Right ventricle myocardium inferior (tissue), 1 donor: ENCODE measurements at regions not wholly inside any gene's neighbourhood (a gene's known extent, or its start where the extent isn't known, plus 50 kb on each side); places are given as distances from the start of the nearest gene placed in this dataset.
"Not testable (repeated sequence)": the region's sequence is repeated elsewhere in the genome, so short reads cannot be mapped to it uniquely, and the experiment has no call there.

Experiments used
- ATAC-seq: fragments of 200-7000 bp; cut with Tn5 transposase; one replicate; pipeline ENCODE4 v1.9.1; 2020; ENCODE audit warnings: mild to moderate bottlenecking, moderate library complexity
- DNase-seq: peaks from one replicate; pipeline ENCODE4 v3.0.0; 2021; ENCODE audit errors: missing footprints
- intact Hi-C: fragments of 100-400 bp; cut with DNase I; formaldehyde crosslinking; loops from one replicate; pipeline ENCODE4 v1.11.0; 2022
- donor health status: DM: no; HTN: yes; CAD: no; lungs with severe emphysema.

DNA sequence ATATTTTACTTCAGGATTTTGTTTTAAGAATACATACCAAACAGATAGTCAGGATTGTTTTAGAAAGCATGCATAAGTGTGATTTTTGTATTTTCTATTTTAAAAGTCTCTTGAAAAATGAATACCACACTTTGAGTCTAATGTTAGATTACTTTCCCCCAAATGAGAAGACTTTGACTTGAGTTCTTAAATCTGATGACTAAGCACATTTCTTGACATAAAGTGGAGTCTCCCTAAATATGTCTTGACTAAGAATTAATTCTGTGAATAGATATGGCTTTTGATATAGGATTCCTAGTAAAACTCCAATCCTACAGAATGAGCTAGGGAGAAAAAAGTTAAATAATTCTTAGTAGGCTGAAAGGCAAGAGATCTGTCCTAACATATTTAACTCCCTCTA, 624.2 kb upstream of the SPRY2 start:
- intact Hi-C loops, result no loop called here
- DNase-seq (no peak), ATAC-seq (no peak)

DNA sequence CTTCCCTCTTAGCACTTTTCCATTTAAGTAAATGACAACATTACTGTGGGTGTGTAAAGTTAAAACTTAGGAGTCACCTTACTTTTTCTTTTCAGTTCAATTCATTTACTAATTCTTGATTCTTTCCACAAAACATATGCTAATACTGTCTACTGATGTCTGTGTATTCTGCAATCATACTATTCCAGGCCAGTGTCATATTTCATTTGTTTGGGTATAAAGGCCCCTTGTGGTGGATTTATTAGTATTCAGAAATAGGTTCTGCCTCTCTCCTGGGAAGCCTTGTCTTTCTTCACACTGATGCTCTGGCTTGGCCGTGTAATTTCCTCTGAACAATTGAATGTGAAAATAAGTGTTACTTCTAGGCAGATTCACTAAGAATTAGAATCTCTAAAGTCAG, 621.9 kb upstream of the SPRY2 start:
- no peak for DNase-seq
- intact Hi-C loops, result no loop called here
- peak; percentile 73 for ATAC-seq

DNA sequence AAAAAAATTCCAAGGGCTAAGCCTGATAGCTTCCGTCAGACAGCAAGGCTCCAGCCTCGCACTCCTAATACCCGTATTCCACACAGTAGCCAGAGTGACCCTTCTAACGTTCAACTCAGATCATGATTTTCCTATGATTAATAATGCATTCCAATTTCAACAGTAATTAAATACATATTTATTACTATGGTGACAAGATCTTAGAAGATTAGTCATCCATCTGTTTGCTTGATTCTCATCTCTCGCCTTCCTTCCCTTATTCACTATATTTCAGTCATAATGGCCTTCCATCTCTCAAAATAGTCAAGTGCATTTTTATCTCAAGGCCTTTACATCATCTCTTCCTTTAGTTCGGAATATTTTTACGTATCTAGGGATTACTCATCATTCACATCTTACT, 621.2 kb upstream of the SPRY2 start:
- intact Hi-C loops, result no loop called here
- ATAC-seq, result no peak
- no peak for DNase-seq

DNA sequence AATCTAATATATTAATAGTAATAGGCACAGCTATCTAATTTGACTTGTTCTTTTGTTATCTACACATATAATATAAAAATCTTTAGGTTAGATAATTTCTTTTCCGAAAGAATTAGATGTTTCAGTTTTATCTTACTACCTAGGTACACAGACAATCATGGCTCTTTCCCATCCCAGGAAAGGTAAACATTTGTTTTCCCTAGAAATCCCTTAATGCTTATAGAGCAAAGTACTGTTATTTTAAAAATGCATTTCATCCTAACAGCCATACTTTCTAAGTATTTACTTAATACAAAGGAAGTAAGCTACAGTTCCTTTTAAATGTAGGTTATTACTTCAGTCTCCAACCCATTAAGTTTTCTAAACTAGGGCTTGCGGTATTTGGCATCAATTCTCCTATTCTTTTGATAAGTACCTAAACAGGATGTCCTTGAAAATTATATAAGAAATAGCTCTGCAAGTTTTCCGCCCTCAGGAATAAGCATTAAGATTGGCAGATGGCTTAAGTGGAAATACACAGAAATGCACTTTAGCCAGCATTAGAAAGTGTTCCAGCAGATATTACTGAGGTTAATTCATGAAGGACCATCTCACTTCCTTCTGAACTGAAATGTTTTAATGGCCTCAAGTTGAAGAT, 616.2 kb upstream of the SPRY2 start:
- intact Hi-C loops, result no loop called here
- DNase-seq, result no peak
- ATAC-seq, result no peak

DNA sequence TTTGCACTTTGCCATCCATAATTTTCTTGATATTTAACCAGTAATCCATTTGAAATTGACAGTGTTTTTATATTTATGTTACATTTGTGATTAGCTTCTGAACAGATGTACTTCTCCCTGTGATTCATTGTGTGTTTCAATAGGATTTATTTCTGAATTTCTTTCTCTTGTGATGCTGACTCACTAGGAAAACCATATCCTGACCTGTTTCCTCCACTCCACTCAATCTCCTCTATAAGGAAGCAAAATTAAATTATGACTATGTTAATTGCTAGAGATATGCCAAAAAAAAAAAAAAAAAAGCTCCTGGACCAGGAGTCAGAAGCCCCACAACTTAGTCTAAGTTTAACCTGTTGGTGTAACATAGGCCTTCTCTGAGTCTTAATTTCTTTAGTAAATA, 614.6 kb upstream of the SPRY2 start:
- intact Hi-C loops, result no loop called here
- DNase-seq (no peak), ATAC-seq (no peak)

DNA sequence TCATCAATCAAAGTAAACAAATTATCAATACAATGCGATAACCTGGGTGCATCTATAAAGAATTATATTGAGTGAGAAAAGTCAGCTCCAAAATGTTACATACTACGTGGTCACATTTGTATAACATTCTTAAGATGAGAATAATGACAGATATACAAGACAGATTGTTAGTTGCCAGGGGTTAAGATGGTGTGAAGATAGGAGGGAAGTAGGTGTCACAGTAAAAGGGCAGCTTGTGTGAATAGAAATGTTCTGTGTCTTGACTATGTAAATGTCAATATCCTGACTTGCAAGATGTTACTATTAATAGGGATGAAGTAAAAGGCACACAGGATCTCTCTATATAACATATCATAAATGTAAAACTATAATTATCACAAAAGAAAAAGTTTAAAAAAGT, 611.2 kb upstream of the SPRY2 start:
- no peak for ATAC-seq
- intact Hi-C loops, result no loop called here
- no peak for DNase-seq

DNA sequence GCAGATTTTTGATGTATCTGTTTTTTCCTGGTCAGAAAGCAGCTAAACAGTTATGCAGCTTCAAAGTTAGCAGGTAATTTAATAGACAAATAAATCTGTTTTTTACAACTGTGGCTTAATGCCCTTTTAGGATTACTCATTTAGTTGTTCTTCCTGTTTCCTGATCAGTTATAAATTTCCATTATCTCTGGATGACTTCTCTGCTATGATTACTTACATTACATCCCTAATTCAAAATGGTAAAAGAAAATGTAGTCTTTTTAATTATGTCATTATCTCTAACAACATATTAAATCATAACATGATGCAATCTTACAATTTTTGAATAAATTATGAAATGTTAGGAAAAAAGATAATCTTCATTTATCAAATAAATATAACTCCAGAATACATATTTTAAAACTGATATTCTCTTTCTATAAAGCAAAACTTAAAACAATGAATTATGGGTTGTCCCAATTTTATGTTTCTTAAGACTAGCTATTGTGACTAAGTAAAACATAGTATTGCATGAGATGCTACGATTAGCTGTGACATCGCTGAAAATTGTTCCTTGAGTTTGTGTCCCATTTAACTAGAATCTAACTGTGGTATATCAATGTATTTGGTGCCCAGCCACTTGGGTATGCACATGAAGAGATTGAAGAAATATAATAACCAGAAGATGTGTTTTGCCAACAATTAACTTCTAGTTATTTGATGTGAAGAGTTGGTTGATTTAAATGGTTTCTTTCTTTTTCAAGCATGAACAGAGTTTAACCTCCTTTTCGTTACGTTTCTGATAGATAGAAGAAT, 605.3 kb upstream of the SPRY2 start:
- intact Hi-C loops, result no loop called here
- DNase-seq, result no peak
- no peak for ATAC-seq

DNA sequence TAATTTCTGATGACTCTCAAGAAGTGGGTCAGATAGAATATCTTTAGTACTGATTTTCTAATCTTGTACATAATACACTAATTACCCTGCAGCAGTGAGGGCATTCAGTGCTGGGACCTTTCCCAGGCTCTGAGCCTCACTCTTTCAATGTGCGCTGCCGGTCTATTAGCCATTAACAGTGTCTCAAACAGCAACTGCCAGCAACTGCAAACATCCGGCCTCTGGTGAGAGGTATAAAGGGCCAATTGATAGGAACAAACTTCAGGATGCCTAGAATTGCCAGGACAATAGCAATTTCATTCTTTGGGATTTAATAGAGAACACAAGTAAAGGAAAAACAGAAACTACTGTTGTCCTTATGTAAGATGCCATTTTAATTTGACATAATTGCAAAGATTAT, 604.4 kb upstream of the SPRY2 start:
- ATAC-seq (no peak), DNase-seq (peak; percentile 53)
- intact Hi-C loops, result no loop called here

DNA sequence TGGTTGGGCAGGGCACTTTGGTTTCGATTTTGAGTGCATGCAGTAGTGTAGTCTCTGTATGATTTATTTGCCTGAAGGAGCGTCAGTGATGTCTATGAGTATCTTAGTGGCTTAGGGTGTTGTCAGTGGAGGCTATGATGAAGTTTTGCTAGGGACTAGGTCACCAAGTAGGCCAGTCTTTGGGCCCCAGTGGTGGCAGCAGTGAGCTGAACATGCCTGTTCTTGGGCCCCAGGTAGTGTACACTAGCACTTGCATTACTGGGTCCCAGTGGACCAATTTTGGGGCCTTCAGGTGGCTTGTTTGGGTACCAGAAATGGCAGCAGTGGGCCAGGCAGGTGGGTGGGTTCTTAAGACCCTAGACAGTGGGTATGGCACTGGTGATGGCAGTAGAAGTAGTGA, 598.7 kb upstream of the SPRY2 start:
- intact Hi-C loops, result no loop called here
- ATAC-seq, result no peak
- no peak for DNase-seq

DNA sequence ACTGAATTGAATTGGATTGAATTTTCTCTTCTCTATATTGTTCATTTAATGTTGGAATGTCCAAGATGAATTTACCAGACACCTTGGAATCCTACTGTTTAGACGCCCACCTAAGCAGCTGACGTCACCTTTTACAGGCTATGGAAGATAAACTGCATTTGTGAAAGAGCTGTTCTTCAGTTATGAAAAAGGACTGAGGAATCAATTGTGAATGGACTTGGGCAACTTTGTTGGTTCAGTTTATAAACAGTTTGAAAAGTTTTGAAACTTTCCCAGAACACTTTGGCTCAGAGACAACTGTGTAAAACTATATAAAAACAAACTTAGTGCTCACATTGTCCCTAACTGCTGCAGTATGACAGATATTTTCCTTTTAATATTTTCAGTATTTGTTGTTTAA, 590.8 kb upstream of the SPRY2 start:
- DNase-seq (no peak), ATAC-seq (peak; percentile 57)
- intact Hi-C loops, result no loop called here

DNA sequence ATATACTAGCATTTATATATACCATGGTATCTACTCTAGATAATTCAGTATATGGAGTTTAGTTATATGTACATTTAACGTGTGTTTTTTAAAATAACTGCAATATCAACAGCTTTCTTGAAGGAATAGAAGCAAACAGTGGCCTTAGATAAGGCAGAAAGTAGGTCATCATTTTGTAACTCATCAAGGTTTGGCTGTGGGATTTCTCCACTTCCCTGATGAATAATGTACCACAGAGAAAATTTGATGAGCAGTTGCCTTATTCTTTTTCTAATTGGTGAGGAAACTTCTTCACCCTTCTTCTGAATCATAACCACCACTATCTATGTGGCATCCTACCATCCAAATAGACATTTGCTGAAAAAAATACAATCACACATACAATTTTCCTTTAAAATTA, 590.2 kb upstream of the SPRY2 start:
- no peak for DNase-seq
- intact Hi-C loops, result no loop called here
- ATAC-seq, result peak; percentile 54

DNA sequence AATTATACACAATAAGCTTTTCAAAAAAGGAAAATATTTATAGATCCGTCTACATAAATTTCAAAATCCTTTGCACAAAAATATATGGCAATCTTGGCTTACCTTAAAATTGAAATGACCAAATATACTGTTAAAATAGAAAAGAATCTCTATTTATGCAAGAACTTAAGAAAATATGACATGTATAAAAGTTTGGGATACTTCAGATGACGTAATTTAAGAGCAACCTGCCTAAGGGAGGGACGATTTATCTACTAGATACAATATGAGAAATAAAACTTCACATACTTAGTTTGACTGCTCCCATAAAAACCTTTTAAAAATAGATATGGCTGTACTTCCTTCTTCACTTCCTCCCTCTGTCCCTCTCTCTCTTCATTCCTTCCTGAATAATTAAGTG, 587.3 kb upstream of the SPRY2 start:
- ATAC-seq (no peak), DNase-seq (no peak)
- intact Hi-C loops, result no loop called here

DNA sequence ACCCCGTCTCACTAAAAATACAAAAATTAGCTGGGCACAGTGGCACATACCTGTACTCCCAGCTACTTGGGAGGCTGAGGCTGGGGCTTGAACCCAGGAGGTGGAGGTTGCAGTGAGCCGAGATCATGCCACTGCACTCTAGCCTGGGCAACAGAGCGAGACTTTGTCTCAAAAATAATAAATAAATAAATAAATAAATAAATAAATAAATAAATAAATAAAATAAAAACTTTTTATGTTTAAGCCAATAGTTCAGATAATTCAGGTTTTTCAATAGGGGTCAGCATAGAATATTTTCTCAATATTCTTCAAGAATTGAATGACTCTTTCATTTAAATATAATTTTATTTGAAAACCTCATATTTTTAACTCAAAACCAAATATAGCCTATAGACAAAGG, 585.1 kb upstream of the SPRY2 start:
- intact Hi-C loops, ATAC-seq, DNase-seq: not testable (repeated sequence)

DNA sequence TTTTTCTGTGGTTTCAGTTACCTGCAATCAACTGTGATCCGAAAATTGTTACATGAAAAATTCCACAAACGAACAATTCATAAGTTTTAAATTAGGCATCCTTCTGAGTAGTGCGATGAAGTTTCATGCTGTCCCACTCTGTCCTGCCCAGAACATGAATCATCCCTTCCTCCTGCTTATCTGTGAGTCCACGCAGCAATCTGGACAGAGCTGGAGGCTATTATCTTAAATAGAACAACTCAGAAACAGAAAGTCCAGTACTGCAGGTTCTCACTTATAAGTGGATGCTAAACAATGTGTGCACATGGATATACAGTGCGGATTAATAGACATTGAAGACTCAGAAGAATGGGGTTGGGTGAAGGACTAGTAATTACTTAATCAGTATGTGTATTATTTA, 583.7 kb upstream of the SPRY2 start:
- intact Hi-C loops, result no loop called here
- ATAC-seq (peak; percentile 97), DNase-seq (no peak)

DNA sequence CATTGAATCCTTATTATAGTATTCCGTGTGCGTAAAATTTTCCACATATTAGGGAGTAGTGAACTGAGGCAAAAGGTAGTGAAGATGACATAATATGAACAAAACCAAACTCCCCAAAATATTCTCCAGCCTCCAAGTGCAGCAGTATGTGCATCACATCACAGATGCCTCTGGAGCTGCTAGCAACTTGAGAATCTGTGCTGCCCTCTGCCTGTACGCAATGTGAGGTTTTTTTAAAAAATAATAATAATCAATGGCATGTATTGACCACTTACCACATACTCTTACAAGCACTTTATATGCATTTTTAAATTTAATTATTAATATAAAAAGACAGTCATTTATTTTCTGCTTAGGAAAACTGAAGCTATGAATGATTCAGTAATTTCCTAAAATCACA, 583.0 kb upstream of the SPRY2 start:
- intact Hi-C loops, result loop anchor here (2.0 kb wide), 1 partner anchor 581 kb away; no protein-coding TSS in a partner anchor
- DNase-seq (no peak), ATAC-seq (peak; percentile 76)

DNA sequence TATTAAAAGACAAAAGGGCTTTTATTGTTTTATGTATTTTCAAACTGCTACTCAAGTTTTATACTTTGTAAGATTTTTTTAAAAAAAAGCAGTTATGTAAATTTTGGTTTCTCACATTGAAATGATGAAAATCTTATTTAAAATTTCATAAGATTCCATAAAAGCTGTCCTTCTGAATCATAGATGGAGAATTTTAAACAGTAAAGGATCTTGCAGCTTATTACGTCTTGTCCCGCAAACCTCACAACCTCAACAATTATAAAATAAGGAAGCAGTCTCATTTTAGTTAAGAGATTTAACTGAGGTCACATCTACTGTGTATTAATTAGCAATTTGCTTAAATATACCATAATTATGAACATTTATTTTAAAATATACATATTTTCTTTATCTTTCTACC, 581.0 kb upstream of the SPRY2 start:
- no peak for ATAC-seq
- intact Hi-C loops, result loop anchor here (2.0 kb wide), 1 partner anchor 579 kb away; no protein-coding TSS in a partner anchor
- DNase-seq, result no peak

DNA sequence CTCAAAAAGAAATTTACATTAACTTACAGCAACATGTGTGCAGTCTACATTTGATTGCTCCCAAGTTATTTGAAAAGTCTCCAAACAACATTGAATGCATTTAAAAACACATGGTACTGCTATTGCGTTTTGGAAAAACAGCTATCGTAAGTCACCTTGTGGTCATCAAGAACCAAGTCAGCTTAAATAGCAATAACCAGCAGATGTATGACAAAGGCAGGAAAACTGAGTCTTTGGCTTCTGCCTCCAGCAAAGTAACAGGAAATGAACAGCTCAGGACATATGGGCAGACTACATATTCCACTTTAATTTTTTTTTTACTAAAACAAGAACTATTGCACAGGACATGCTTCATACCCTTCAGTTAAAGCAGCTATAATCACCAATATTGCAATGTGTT, 580.6 kb upstream of the SPRY2 start:
- intact Hi-C loops, result no loop called here
- DNase-seq, result no peak
- ATAC-seq, result no peak

DNA sequence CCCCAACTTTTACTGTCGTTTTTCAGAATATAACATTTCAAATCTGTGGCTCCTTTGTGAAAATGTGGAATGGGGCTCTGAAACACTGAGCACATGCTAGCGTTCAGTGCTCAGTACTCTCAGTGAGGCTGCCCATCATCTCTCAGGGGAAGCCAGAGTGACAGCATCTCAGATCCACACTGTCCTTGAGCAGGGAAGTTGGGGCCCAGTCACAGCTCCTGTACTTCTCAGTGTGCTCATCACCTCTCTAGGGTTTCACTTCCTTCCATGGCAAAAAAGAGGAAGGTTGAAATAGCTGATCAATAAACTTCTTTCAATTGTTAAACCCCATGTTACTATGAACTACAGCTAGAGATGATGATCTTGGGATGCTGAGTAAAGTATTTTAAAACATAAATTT, 565.9 kb upstream of the SPRY2 start:
- DNase-seq, result no peak
- no peak for ATAC-seq

DNA sequence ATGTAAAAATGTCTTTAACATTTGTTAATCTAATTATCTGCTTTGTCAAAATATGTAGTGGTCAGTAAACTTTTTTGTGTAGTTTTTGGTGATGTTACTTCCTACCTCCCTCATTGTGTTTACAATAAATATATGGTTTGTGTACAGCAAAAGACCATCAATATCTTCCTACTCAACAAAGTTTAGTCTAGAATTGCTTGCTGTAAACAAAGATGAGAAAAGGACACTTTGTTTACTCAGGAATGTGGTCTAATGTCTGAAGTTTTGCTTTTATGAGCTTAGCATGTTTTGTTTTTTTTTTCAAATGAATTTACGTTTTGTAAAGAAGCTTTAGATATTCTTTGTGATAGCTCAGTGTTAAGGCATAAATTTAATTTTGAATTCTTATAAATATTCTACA, 563.5 kb upstream of the SPRY2 start:
- ATAC-seq, result no peak
- no peak for DNase-seq
- intact Hi-C loops, result loop anchor here (10.0 kb wide), 1 partner anchor 80 kb away; no protein-coding TSS in a partner anchor

More for the DNA sequence above, 565.9 kb upstream of the SPRY2 start:
- intact Hi-C loops, result loop anchor here (10.0 kb wide), 1 partner anchor 82 kb away; no protein-coding TSS in a partner anchor

DNA sequence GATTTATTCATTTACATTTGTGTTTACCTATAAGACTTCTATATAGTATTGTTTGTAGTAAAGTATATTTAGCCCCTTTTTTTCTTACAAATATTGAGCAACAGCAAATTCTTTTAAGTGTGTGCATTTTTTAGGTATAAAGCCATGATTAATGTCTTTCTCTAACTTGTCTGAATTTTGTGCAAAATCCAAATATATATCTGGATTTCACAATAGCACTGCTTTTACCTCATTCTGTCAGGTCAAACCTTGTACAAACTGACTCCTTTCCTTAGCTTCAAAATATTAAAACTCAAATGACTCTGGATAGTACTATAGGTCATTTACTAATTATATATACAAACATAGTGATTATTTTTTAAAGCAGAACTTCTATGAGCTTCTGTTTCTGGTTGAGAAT, 563.0 kb upstream of the SPRY2 start:
- ATAC-seq, result no peak
- intact Hi-C loops, result loop anchor here (10.0 kb wide), 1 partner anchor 79 kb away; no protein-coding TSS in a partner anchor
- DNase-seq, result no peak
